SK-N-SH (cell line): ENCODE measurements at regions not wholly inside any gene's neighbourhood (a gene's known extent, or its start where the extent isn't known, plus 50 kb on each side); places are given as distances from the start of the nearest gene placed in this dataset.

Experiments
- CTCF ChIA-PET: fragments of 300-600, 350-600 bp; formaldehyde crosslinking; extraction: SDS; loops from one replicate; lab custom pipeline; 2021; lab: Yijun Ruan, JAX
- POLR2A ChIA-PET: fragments of 350-600 bp; sonication (Branson Sonifier 250); formaldehyde crosslinking; extraction: SDS; loops from one replicate; lab custom pipeline; 2020; ENCODE audit warnings: antibody characterized with exemption, inconsistent platforms; lab: Yijun Ruan, JAX
- DNase-seq: peaks from one replicate; pipeline ENCODE4 v3.0.0; 2012
- H2AFZ ChIP-seq: fragments of 200-600 bp; sonication (generic); 2 replicates; pipeline ENCODE4 v1.8.1; 2016; ENCODE audit warnings: antibody characterized with exemption, mild to moderate bottlenecking, low read depth
- H3F3A ChIP-seq: fragments of 200-600 bp; sonication (generic); replicated peaks from 2 replicates; pipeline ENCODE3; 2016; ENCODE audit warnings: antibody characterized with exemption, mild to moderate bottlenecking; ENCODE audit not compliant: insufficient read depth
- H3K27ac ChIP-seq, 2 experiments: fragments of 200-500 bp in 1 of 2; fragments of 200-600 bp in 1 of 2; sonication (Bioruptor generic) in 1 of 2; sonication (generic), shearing (Covaris generic) in 1 of 2; 2 replicates each; pipeline versions ENCODE4 v1.5.1 to v1.6.1; 2014 to 2016; ENCODE audit warnings: low read depth in 2 of 2, inconsistent platforms in 1 of 2, low read length in 1 of 2, mild to moderate bottlenecking in 1 of 2, mixed read lengths in 1 of 2
- H3K27me3 ChIP-seq: fragments of 200-600 bp; sonication (generic), shearing (Covaris generic); 2 replicates; pipeline ENCODE4 v1.6.1; 2016; ENCODE audit warnings: mixed run types; ENCODE audit not compliant: insufficient read depth
- H3K36me3 ChIP-seq, 2 experiments: fragments of 200-500 bp in 1 of 2; fragments of 200-600 bp in 1 of 2; sonication (Bioruptor generic) in 1 of 2; sonication (generic) in 1 of 2; replicated peaks in 1 of 2; 2 replicates each; pipeline versions ENCODE3 to v1.5.1; 2014 to 2016; ENCODE audit warnings: low read length in 1 of 2, mild to moderate bottlenecking in 1 of 2; ENCODE audit not compliant: insufficient read depth in 2 of 2, control insufficient read depth in 1 of 2
- H3K4me1 ChIP-seq, 2 experiments: fragments of 200-500 bp in 1 of 2; fragments of 200-600 bp in 1 of 2; sonication (Bioruptor generic) in 1 of 2; sonication (generic), shearing (Covaris generic) in 1 of 2; 2 replicates each; pipeline versions ENCODE4 v1.5.1 to v1.6.1; 2014 to 2016; ENCODE audit warnings: low read depth in 1 of 2, low read length in 1 of 2, mixed run types in 1 of 2; ENCODE audit not compliant: insufficient read depth in 2 of 2, control insufficient read depth in 1 of 2
- H3K4me2 ChIP-seq: fragments of 200-600 bp; sonication (generic), shearing (Covaris generic); 2 replicates; pipeline ENCODE4 v1.6.1; 2017; ENCODE audit warnings: mixed run types
- H3K4me3 ChIP-seq, 2 experiments: fragments of 200-500 bp in 1 of 2; fragments of 200-600 bp in 1 of 2; sonication (Bioruptor generic) in 1 of 2; sonication (generic), shearing (Covaris generic) in 1 of 2; 2 replicates each; pipeline versions ENCODE4 v1.5.1 to v1.8.1; 2014 to 2016; ENCODE audit warnings: low read depth in 2 of 2, inconsistent platforms in 1 of 2, low read length in 1 of 2, mild to moderate bottlenecking in 1 of 2, mixed read lengths in 1 of 2, moderate library complexity in 1 of 2
- H3K79me2 ChIP-seq: fragments of 200-600 bp; sonication (generic); 2 replicates; pipeline ENCODE4 v1.8.1; 2017; ENCODE audit warnings: mild to moderate bottlenecking; ENCODE audit not compliant: insufficient read depth
- H3K9ac ChIP-seq: fragments of 200-600 bp; sonication (generic); 2 replicates; pipeline ENCODE4 v1.6.1; 2017; ENCODE audit warnings: mixed run types
- H3K9me2 ChIP-seq: fragments of 200-600 bp; sonication (generic); 2 replicates; pipeline ENCODE4 v1.6.1; 2017; ENCODE audit warnings: mixed run types
- H3K9me3 ChIP-seq: fragments of 200-600 bp; sonication (generic); 2 replicates; pipeline ENCODE4 v1.6.1; 2017; ENCODE audit warnings: mixed run types, mild to moderate bottlenecking, moderate library complexity
- H4K20me1 ChIP-seq: fragments of 200-600 bp; sonication (generic); 2 replicates; pipeline ENCODE4 v1.6.1; 2017; ENCODE audit warnings: mild to moderate bottlenecking, mixed run types; ENCODE audit not compliant: insufficient read depth
- CTCF ChIP-seq: fragments of 200-600 bp; sonication (generic); IDR thresholded peaks from 2 replicates; pipeline ENCODE4 v1.6.1; 2017; ENCODE audit warnings: antibody characterized with exemption, mild to moderate bottlenecking, moderate library complexity
- EZH2phosphoT487 ChIP-seq: fragments of 200-600 bp; sonication (generic); IDR thresholded peaks from 2 replicates; pipeline ENCODE4 v1.6.1; 2017; ENCODE audit warnings: low read depth, mixed run types, mild to moderate bottlenecking, antibody characterized with exemption, moderate library complexity, borderline replicate concordance
- GATA2 ChIP-seq: sonication (generic); formaldehyde crosslinking; IDR thresholded peaks from 2 replicates; pipeline ENCODE4 v1.5.0; 2020; ENCODE audit warnings: mild to moderate bottlenecking, missing genetic modification reagents
- JUND ChIP-seq: IDR thresholded peaks from 2 replicates; pipeline ENCODE4 v1.4.0; 2012
- POLR2AphosphoS5 ChIP-seq: IDR thresholded peaks from 2 replicates; pipeline ENCODE4 v1.6.1; 2012; ENCODE audit warnings: low read depth, low read length
- REST ChIP-seq: IDR thresholded peaks from 2 replicates; pipeline ENCODE4 v1.6.1; 2012; ENCODE audit warnings: mild to moderate bottlenecking, low read depth, low read length, moderate library complexity
- TEAD4 ChIP-seq: IDR thresholded peaks from 2 replicates; pipeline ENCODE4 v1.4.0; 2012; ENCODE audit warnings: mild to moderate bottlenecking, borderline replicate concordance; ENCODE audit not compliant: insufficient read depth
- YY1 ChIP-seq: IDR thresholded peaks from 2 replicates; pipeline ENCODE4 v1.4.0; 2012; ENCODE audit warnings: low read depth, mild to moderate bottlenecking
- ZBTB33 ChIP-seq: IDR thresholded peaks from 2 replicates; pipeline ENCODE4 v1.4.0; 2012; ENCODE audit warnings: low read depth, borderline replicate concordance
- WGBS: methylation state at CpG from one replicate; pipeline ENCODE4 v1.1.6; 2017; ENCODE audit warnings: low lambda C conversion rate; 5-methylcytosine and 5-hydroxymethylcytosine counted together

DNA sequence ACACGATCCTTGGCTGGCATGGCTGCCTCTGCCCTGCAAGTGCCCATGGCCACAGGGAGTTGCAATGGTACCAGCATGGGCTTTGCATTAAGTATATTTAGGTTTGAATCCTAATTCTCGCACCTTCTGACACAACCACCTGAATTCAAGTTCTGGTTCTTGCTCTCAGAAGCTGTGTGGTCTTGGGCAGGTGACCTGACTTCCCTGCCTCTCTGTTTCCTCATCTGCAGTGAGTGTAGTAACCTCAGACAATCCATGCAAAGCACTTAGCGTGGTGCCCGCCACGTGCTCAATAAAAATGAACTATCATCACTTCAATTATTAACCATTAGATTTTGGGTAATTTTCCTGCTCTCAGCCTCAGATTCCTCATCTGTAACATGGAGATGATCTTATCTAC lies 378.8 kb upstream of the ARID1B start (continued):
- no peak for TF ChIP-seq GATA2 (CRISPR knock-in tag)
- TF ChIP-seq POLR2AphosphoS5 = no peak
- no peak for TF ChIP-seq REST
- no peak for TF ChIP-seq EZH2phosphoT487
- no peak for TF ChIP-seq ZBTB33

DNA sequence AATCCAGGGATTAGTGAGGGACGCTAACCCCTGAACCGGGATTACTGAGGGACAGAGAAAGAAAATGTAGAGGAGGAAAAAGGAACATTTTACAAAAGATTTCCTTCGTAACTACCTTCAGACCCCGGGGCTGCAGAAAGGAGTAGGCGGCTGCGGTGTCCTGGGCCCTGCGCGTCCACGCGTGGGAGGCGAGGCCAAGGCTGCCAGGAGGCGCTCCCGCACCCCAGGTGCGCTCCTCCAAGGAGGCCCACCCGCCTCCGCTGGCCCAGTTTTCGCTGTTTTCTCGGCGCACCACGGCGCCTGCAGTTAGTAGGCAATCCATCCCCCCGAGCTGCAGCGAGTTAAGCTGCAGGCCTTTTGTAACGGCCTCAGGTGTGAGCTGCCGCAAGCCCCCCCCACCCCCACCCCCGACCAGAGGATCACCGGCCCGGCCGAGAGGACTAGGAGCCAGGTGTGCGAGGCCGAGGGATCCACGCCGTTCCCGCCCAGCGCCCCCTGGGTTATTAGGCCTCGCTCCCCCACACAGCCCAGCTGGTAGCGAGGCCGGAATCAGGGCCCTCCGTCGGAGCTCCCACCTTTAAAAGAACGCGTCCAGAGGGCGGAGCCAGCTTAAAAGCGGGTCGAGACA lies 380.3 kb upstream of the ARID1B start:
- TF ChIP-seq TEAD4 = no peak
- TF ChIP-seq JUND = no peak
- no peak for TF ChIP-seq CTCF
- no peak for TF ChIP-seq YY1

More for the DNA sequence above, 380.3 kb upstream of the ARID1B start:
- Histone ChIP-seq H3K27ac (no peak overlapping the region), H3K36me3 (no peaks in the 10 kb centered on the region), H3F3A (no peaks in the 10 kb centered on the region), H3K79me2 (no peaks in the 10 kb centered on the region), H4K20me1 (no peaks in the 10 kb centered on the region), H3K27me3 (no peaks in the 10 kb centered on the region), H3K4me2 (no peak overlapping the region), H3K4me3 (no peak overlapping the region), H3K4me1 (peaks cover 0 to 1% of the 10 kb centered on the region in 2 experiments; a peak in 1 of 4 replicates), H2AFZ (no peak overlapping the region), H3K9me3 (no peaks in the 10 kb centered on the region), H3K9me2 (no peaks in the 10 kb centered on the region), H3K9ac (no peak overlapping the region)
- whole genome bisulfite sequencing = 91% methylated on average over 30 of the region's 45 CpGs
- no peak for DNase-seq
- ChIA-PET CTCF (interaction anchor here (0.7 kb wide), 1 partner anchor 18 kb away, joined by 3 read pairs; no protein-coding TSS in a partner anchor), POLR2A (no interaction called here)
